ENCODE measurements at regions not wholly inside any gene's neighbourhood (a gene's known extent, or its start where the extent isn't known, plus 50 kb on each side); places are given as distances from the start of the nearest gene placed in this dataset.

DNA sequence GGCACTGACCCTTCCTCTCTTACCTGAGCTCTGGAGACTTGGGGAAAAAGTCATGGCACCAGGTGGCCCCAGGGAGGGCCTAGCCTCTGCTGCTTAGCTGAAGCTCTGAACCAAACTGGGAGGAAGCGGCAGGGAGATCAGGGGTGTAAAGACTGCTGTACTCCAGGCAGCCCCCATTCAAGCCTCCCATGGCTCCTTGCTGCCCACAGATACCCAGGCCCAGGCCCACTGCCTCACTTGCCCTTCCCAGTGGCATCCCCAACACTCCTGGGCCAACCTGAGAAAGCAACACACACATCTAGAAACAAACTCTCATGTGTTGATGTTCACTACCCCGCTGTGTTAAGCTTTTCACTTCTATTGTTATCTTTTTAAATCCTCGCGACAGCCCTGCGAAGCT is 151.6 kb downstream of the C5orf15 start:
- Histone ChIP-seq H3K27me3 (no peaks in the 10 kb centered on the region), H3K9me3 (no peaks in the 10 kb centered on the region), H3K4me3 (no peak overlapping the region), H3K4me1 (peaks cover 0 to 38% of the 10 kb centered on the region in 2 donors), H3K36me3 (no peaks in the 10 kb centered on the region), H3K27ac (no peak overlapping the region)
- no peak for DNase-seq (ENCODE audit: low spot score)
- TF ChIP-seq, protein P1, sequence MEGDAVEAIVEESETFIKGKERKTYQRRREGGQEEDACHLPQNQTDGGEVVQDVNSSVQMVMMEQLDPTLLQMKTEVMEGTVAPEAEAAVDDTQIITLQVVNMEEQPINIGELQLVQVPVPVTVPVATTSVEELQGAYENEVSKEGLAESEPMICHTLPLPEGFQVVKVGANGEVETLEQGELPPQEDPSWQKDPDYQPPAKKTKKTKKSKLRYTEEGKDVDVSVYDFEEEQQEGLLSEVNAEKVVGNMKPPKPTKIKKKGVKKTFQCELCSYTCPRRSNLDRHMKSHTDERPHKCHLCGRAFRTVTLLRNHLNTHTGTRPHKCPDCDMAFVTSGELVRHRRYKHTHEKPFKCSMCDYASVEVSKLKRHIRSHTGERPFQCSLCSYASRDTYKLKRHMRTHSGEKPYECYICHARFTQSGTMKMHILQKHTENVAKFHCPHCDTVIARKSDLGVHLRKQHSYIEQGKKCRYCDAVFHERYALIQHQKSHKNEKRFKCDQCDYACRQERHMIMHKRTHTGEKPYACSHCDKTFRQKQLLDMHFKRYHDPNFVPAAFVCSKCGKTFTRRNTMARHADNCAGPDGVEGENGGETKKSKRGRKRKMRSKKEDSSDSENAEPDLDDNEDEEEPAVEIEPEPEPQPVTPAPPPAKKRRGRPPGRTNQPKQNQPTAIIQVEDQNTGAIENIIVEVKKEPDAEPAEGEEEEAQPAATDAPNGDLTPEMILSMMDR (IDR thresholded peaks at IDR 0.05), result no peak

DNA sequence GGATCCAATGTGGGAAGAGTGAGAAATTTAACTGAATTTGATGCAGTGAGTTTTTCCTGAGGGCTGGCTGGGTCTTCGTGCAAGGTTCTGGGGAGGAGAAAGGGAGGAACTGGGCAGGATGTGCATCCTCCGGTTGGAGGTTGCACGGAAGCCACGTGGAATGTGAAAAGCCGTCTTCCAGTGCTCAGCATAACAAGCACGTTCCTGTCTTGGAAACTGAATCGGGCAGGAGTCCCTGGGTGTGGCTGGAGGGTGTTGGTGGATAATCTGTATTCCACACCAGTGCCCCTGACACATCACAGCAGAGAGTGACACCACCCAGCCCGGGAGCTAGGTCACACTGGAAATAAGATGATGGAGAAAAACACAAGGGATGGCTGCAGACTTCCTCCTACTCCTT is 154.3 kb downstream of the C5orf15 start:
- TF ChIP-seq, protein P1 (IDR thresholded peaks at IDR 0.05), result no peak
- Histone ChIP-seq H3K27ac (no peak overlapping the region), H3K9me3 (no peaks in the 10 kb centered on the region), H3K4me3 (no peak overlapping the region), H3K36me3 (no peaks in the 10 kb centered on the region), H3K4me1 (peaks cover 0 to 16% of the 10 kb centered on the region in 2 donors), H3K27me3 (no peaks in the 10 kb centered on the region)
- no peak for DNase-seq (ENCODE audit: low spot score)

DNA sequence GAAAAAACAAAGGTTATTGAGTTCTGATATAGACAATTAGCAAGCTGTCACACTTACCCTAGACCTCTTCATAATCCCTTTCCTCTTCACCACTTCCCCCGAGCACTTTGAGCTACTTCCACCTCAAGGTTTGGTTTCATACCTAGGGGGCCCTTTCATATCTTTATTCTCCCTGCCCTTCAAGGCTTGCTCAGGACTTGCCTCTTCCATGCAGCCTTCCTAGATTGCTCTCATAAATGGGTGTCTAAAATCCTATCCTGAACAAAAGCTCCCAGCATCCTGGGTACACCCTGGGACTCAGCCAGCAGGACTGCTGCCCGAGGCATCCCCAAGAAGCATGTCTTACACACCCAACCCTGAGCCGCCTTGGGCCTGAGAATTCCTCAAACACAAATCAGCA is 157.3 kb downstream of the C5orf15 start:
- DNase-seq (ENCODE audit: low spot score), result no peak
- TF ChIP-seq, protein P1 (IDR thresholded peaks at IDR 0.05), result no peak
- Histone ChIP-seq H3K4me1 (no peaks in the 10 kb centered on the region), H3K27me3 (no peaks in the 10 kb centered on the region), H3K27ac (no peak overlapping the region), H3K9me3 (no peaks in the 10 kb centered on the region), H3K36me3 (no peaks in the 10 kb centered on the region), H3K4me3 (no peak overlapping the region)

DNA sequence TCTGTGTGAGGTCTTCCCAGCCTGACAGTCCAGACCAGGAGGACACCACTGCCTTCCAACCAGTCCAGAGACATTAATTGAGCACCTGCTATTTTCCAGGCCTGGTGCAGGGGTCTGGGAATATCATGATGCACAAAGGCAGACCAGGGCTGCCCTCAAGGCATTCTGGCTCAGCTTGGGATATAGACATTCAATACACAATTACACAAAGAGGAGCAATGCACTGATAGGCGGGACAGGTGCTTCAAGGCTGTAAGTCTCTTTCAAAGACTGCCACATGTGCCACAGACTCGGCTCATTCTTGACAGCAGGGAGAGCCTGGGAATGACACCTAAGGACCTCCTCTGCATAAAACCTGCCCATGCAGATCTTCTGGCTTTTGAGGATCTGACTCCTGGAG is 158.6 kb downstream of the C5orf15 start:
- H3K9me3 ChIP-seq, result no peaks in the 10 kb centered on the region
- H3K27ac ChIP-seq, result no peak overlapping the region
- no peaks in the 10 kb centered on the region for H3K36me3 ChIP-seq
- no peaks in the 10 kb centered on the region for H3K4me1 ChIP-seq
- no peak for DNase-seq (ENCODE audit: low spot score)
- H3K27me3 ChIP-seq, result no peaks in the 10 kb centered on the region
- H3K4me3 ChIP-seq, result no peak overlapping the region
- TF ChIP-seq, protein P1 (IDR thresholded peaks at IDR 0.05), result no peak

DNA sequence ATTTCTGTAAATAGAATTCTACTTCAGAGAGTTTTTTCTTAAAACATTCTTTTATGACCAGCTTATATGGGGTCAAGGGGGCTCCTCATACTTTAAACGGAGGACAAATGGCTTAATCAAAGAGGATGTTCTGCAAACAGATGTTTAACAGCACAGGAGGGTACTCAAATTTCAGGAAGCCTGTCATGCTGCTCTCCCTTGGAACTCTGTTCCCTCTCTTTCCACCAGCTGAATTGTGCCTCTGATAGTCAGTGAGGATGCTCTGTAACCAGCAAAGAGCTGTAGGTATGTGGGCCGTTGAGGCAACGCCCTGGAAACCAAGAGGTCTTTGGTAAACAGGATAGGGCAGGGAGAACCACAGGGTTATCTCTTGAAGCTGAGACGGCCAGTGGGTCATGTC is 161.1 kb downstream of the C5orf15 start:
- Histone ChIP-seq H3K9me3 (no peaks in the 10 kb centered on the region), H3K27me3 (no peaks in the 10 kb centered on the region), H3K4me3 (no peak overlapping the region), H3K4me1 (no peaks in the 10 kb centered on the region), H3K36me3 (no peaks in the 10 kb centered on the region), H3K27ac (no peak overlapping the region)
- TF ChIP-seq, protein P1 (IDR thresholded peaks at IDR 0.05), result no peak
- no peak for DNase-seq (ENCODE audit: low spot score)

DNA sequence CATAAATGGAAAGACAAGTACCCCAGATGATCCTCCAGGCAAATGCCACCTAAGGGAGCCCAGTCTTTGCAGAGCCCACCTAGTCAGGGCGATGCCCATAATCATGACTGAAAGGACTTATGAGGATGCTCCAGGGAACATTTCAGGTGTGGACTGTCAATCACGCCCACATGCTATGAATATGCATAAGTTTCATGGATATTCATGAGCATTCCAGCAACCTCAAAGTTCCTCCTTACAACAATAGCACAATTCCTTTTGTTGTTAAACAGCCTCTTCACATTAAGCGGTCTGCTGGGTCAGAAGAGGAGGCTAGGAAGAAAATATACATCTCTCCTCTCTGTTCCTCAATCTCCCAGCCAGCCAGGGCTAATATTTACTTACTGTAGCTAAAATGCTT is 161.6 kb downstream of the C5orf15 start:
- TF ChIP-seq, protein P1 (IDR thresholded peaks at IDR 0.05), result no peak
- no peaks in the 10 kb centered on the region for H3K4me1 ChIP-seq
- H3K9me3 ChIP-seq, result no peaks in the 10 kb centered on the region
- H3K27me3 ChIP-seq, result no peaks in the 10 kb centered on the region
- no peak overlapping the region for H3K27ac ChIP-seq
- H3K36me3 ChIP-seq, result no peaks in the 10 kb centered on the region
- H3K4me3 ChIP-seq, result no peak overlapping the region
- DNase-seq (ENCODE audit: low spot score), result no peak

Measured in right atrium auricular region (tissue), 2 donors.